Activated CD8-positive, alpha-beta T cell treated with anti-CD3 and anti-CD28 coated beads for 36 hours (primary cell): ENCODE measurements at regions not wholly inside any gene's neighbourhood (a gene's known extent, or its start where the extent isn't known, plus 50 kb on each side); places are given as distances from the start of the nearest gene placed in this dataset.

ENCODE experiments used
- ATAC-seq: fragments of 200-7000 bp; cut with Tn5 transposase; one replicate; pipeline ENCODE4 v1.10.0; 2021; ENCODE audit warnings: mild to moderate bottlenecking, moderate library complexity
- CTCF ChIA-PET: fragments of 350-600 bp; sonication (Branson Sonifier 250); formaldehyde crosslinking; loops from one replicate; lab custom pipeline; 2021; ENCODE audit warnings: antibody characterized with exemption; lab: Charles Lee
- POLR2A ChIA-PET: fragments of 350-600 bp; sonication (Branson Sonifier 250); formaldehyde crosslinking; loops from one replicate; lab custom pipeline; 2021; ENCODE audit warnings: antibody characterized with exemption; lab: Charles Lee
- DNase-seq: peaks from one replicate; pipeline ENCODE4 v3.0.0-alpha.2; 2020
- H3K27ac Mint-ChIP-seq: one replicate; pipeline ENCODE4 v1.8.0; 2021; ENCODE audit warnings: mild to moderate bottlenecking, mixed read lengths
- H3K27me3 Mint-ChIP-seq: one replicate; pipeline ENCODE4 v1.8.0; 2021; ENCODE audit warnings: mixed read lengths
- H3K36me3 Mint-ChIP-seq: one replicate; pipeline ENCODE4 v1.8.0; 2021; ENCODE audit warnings: low read depth, mixed read lengths
- H3K4me1 Mint-ChIP-seq: one replicate; pipeline ENCODE4 v1.8.0; 2021; ENCODE audit warnings: low read depth, mixed read lengths
- H3K4me3 Mint-ChIP-seq: one replicate; pipeline ENCODE4 v1.8.0; 2021; ENCODE audit warnings: mild to moderate bottlenecking, moderate library complexity, mixed read lengths
- H3K9me3 Mint-ChIP-seq: one replicate; pipeline ENCODE4 v1.8.0; 2021; ENCODE audit warnings: mixed read lengths
- intact Hi-C: fragments of 100-400 bp; cut with micrococcal nuclease; formaldehyde crosslinking; loops from one replicate; pipeline ENCODE4 v1.10.0; 2022
- TF ChIP-seq, protein P1 (sequence below): fragments of 200-600 bp; IDR thresholded peaks from one replicate; pipeline ENCODE4 v1.8.0; 2022; ENCODE audit warnings: antibody characterized with exemption, mild to moderate bottlenecking

DNA sequence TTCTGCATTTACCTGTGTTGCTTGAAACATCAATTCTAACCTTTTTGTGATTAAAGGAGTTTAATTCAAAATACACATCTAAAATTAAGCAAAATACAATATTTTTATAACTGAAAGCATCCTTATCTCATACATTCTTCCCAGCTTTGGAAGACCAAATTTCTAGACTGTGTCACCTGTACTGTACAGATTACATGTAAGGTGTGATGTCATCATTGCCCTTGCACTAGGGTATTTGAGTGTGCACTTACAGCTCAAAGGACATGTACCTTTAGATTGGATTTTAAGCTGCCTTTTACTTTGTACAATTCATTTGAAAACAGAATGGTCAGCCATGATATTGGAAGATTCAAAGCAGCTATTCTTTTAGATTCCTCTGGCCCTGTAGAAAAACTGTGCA, 932.8 kb upstream of the POU3F3 start:
- ChIA-PET POLR2A (no interaction called here), CTCF (no interaction called here)
- no peak overlapping the region for H3K4me3 Mint-ChIP-seq
- no peak for DNase-seq
- TF ChIP-seq, protein P1, sequence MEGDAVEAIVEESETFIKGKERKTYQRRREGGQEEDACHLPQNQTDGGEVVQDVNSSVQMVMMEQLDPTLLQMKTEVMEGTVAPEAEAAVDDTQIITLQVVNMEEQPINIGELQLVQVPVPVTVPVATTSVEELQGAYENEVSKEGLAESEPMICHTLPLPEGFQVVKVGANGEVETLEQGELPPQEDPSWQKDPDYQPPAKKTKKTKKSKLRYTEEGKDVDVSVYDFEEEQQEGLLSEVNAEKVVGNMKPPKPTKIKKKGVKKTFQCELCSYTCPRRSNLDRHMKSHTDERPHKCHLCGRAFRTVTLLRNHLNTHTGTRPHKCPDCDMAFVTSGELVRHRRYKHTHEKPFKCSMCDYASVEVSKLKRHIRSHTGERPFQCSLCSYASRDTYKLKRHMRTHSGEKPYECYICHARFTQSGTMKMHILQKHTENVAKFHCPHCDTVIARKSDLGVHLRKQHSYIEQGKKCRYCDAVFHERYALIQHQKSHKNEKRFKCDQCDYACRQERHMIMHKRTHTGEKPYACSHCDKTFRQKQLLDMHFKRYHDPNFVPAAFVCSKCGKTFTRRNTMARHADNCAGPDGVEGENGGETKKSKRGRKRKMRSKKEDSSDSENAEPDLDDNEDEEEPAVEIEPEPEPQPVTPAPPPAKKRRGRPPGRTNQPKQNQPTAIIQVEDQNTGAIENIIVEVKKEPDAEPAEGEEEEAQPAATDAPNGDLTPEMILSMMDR, result no peak
- H3K36me3 Mint-ChIP-seq, result no peaks in the 10 kb centered on the region
- peaks cover 15% of the 10 kb centered on the region for H3K9me3 Mint-ChIP-seq
- intact Hi-C loops, result no loop called here
- no peaks in the 10 kb centered on the region for H3K4me1 Mint-ChIP-seq
- H3K27me3 Mint-ChIP-seq, result no peaks in the 10 kb centered on the region
- ATAC-seq, result no peak
- no peak overlapping the region for H3K27ac Mint-ChIP-seq

DNA sequence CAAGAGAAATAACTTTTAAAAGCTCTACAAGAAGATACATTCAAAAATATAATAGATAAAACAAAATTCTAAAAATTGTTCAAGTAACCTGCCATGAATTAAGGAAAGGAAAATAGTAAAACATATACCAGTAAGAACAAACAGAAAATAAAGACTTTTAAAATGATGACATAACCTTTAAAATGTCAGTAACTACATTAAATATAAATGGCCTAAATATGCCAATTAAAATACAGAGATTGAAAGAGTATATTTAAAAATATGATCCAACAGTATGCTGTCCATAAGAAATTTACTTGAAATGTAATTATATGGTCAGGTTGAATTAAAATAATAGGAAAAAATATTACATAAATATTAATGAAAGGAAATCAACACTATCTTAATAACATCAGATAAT, 911.7 kb upstream of the POU3F3 start:
- Mint-ChIP-seq H3K36me3 (no peaks in the 10 kb centered on the region), H3K9me3 (peaks cover 2% of the 10 kb centered on the region), H3K4me1 (no peaks in the 10 kb centered on the region), H3K27ac (no peak overlapping the region), H3K27me3 (no peaks in the 10 kb centered on the region), H3K4me3 (no peak overlapping the region)
- CTCF ChIA-PET, result no interaction called here
- intact Hi-C loops, result no loop called here
- TF ChIP-seq, protein P1, result no peak
- DNase-seq (no peak), ATAC-seq (no peak)
- POLR2A ChIA-PET, result no interaction called here

DNA sequence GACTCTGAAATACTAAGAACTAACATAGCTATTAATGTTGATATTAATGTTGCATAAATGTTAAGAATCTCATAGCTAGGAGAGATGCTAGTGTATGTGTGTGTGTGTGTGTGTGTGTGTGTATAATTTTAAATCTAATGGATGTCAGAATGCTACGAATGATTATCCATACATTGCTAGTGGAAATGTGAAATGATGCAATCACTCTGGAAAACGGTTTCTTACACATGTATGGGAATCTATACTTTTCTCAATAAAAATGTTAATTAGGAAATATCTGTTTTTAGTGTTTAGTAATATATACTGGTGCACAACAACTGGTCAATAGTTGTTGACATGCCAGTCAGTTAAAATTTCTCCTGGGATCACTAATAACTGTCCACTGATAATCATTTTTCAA, 908.8 kb upstream of the POU3F3 start:
- H3K4me1 Mint-ChIP-seq, result no peaks in the 10 kb centered on the region
- ChIA-PET CTCF (no interaction called here), POLR2A (no interaction called here)
- TF ChIP-seq, protein P1, result no peak
- no peaks in the 10 kb centered on the region for H3K27me3 Mint-ChIP-seq
- no peak overlapping the region for H3K4me3 Mint-ChIP-seq
- H3K9me3 Mint-ChIP-seq, result peaks cover 2% of the 10 kb centered on the region
- H3K36me3 Mint-ChIP-seq, result no peaks in the 10 kb centered on the region
- no peak for DNase-seq
- intact Hi-C loops, result no loop called here
- ATAC-seq, result no peak
- no peak overlapping the region for H3K27ac Mint-ChIP-seq

DNA sequence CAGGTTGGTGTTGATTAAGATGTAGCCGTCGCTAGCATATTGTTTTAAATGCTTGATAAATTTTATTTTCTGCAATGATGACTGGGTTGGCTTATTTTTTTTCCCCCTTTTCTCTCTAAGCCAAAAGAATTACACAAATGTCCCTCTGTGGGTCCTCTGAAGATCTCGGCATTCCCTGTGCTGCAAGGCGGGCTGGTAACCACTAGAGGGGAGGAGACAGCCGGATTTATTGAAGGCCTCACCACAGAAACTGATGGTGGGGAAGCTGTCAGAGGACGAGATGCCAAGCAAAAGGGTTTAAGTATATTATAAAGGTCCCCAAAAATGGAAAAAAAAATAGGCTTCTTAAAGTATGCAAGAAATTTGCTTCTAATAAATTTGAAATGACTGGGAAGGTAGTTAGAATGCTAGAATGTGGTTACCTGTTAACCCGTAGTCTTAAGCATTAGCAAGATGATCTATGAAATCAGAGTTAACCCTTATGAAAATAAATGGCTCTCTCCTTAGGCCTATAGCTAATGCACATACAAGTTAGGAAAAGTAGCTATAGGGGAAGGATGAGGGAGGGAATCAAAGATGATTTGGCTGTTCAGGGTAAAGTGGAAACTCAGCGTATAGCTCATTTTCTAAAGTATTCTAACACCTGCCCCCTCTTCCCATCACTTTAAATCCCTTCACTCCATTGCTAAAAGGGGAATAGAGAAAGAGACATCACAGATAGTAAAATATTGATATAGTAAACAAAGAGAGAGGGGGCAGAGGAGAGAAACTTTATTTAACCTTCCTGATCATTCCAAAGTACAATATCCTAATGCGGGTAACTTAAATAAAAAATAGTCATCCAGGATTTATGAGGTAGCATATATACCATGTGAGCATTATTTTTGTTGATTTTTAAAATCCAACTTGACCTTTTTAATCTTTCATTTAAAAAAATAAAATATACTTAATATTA, 894.5 kb upstream of the POU3F3 start:
- TF ChIP-seq, protein P1, result peak; percentile 24
- H3K27me3 Mint-ChIP-seq, result no peaks in the 10 kb centered on the region
- intact Hi-C loops, result no loop called here
- H3K27ac Mint-ChIP-seq, result no peak overlapping the region
- no peaks in the 10 kb centered on the region for H3K4me1 Mint-ChIP-seq
- peaks cover 6% of the 10 kb centered on the region for H3K9me3 Mint-ChIP-seq
- no peaks in the 10 kb centered on the region for H3K36me3 Mint-ChIP-seq
- no peak overlapping the region for H3K4me3 Mint-ChIP-seq
- CTCF ChIA-PET, result no interaction called here
- DNase-seq, result peak; percentile 8
- POLR2A ChIA-PET, result interaction anchor here (0.6 kb wide), 1 partner anchor 110 kb away, joined by 3 read pairs; no protein-coding TSS in a partner anchor
- no peak for ATAC-seq

DNA sequence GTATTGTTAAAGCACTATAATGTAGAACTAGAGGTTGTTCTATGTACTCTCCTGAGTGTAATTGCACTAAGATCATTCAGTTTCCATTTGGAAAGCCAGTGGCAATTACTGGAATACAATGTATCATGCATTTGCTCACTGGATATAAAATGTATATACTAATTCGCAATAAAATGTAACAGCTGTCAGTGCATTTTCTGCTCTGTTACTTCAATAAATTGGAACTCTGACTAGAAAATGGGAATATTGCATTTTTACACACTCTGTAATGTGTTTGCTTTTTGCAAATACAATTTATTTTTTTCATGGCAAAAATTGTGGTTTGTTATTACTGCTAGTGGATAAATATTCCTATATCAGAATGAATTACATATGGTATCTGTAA, 893.8 kb upstream of the POU3F3 start:
- Mint-ChIP-seq H3K9me3 (peaks cover 6% of the 10 kb centered on the region), H3K36me3 (no peaks in the 10 kb centered on the region), H3K27ac (no peak overlapping the region), H3K27me3 (no peaks in the 10 kb centered on the region), H3K4me3 (no peak overlapping the region), H3K4me1 (no peaks in the 10 kb centered on the region)
- ChIA-PET CTCF (no interaction called here), POLR2A (no interaction called here)
- no peak for DNase-seq
- intact Hi-C loops, result no loop called here
- TF ChIP-seq, protein P1, result no peak
- no peak for ATAC-seq
